ENCODE measurements at regions not wholly inside any gene's neighbourhood (a gene's known extent, or its start where the extent isn't known, plus 50 kb on each side); places are given as distances from the start of the nearest gene placed in this dataset.

GRCh38 chr2:150647943-150648342 is 160.5 kb upstream of the RND3 start:
- H3K27ac ChIP-seq: no peak overlapping the region
- TF ChIP-seq CTCF (conservative IDR thresholded peaks at IDR 0.05): no peak
- no peak for TF ChIP-seq ZFX (IDR thresholded peaks at IDR 0.05)

- H3K27ac ChIP-seq: no peak overlapping the region
- TF ChIP-seq ZFX (IDR thresholded peaks at IDR 0.05): no peak
- TF ChIP-seq CTCF (conservative IDR thresholded peaks at IDR 0.05): no peak
Measured at GRCh38 chr2:150646746-150647145, 159.3 kb upstream of the RND3 start.

GRCh38 chr2:150644298-150645067 is 157.0 kb upstream of the RND3 start:
- H3K27ac ChIP-seq: no peak overlapping the region
- no peak for TF ChIP-seq CTCF (conservative IDR thresholded peaks at IDR 0.05)

GRCh38 chr2:150643114-150643725 is 155.8 kb upstream of the RND3 start:
- TF ChIP-seq ZFX (IDR thresholded peaks at IDR 0.05) (no peak), CTCF (conservative IDR thresholded peaks at IDR 0.05) (no peak)
- H3K27ac ChIP-seq: no peak overlapping the region

GRCh38 chr2:150640039-150640438 is 152.6 kb upstream of the RND3 start:
- no peak overlapping the region for H3K27ac ChIP-seq

GRCh38 chr2:150639383-150639782 is 151.9 kb upstream of the RND3 start:
- TF ChIP-seq CTCF (conservative IDR thresholded peaks at IDR 0.05): no peak
- TF ChIP-seq ZFX (IDR thresholded peaks at IDR 0.05): no peak
- H3K27ac ChIP-seq: no peak overlapping the region

More at GRCh38 chr2:150640039-150640438, 152.6 kb upstream of the RND3 start:
- no peak for TF ChIP-seq ZFX (IDR thresholded peaks at IDR 0.05)
- no peak for TF ChIP-seq CTCF (conservative IDR thresholded peaks at IDR 0.05)

GRCh38 chr2:150631236-150631821 is 143.9 kb upstream of the RND3 start:
- no peak overlapping the region for H3K27ac ChIP-seq
- TF ChIP-seq CTCF (conservative IDR thresholded peaks at IDR 0.05): no peak
- no peak for TF ChIP-seq ZFX (IDR thresholded peaks at IDR 0.05)
